ENCODE measurements at regions not wholly inside any gene's neighbourhood (a gene's known extent, or its start where the extent isn't known, plus 50 kb on each side); places are given as distances from the start of the nearest gene placed in this dataset.

DNA sequence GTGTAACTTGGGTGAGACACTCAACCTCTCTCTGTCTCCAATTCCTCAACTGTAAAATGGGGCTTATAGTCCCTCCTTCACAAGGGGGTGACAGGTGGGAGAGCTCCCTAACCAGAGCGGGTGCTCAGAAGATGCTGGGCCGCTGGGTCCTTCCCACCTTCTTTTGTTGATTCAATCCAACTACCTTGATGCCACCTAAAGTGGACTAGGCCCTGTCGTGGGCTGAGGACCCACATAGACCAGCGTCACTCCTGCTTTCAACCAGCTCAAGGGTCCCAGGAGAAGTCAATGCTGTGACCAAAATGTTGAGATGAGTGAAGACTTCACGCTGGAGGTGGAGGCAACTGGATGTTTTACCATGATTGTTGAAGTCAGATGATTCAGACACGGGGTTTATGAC is 72.7 kb upstream of the WNT11 start:
- TF ChIP-seq, protein P1, sequence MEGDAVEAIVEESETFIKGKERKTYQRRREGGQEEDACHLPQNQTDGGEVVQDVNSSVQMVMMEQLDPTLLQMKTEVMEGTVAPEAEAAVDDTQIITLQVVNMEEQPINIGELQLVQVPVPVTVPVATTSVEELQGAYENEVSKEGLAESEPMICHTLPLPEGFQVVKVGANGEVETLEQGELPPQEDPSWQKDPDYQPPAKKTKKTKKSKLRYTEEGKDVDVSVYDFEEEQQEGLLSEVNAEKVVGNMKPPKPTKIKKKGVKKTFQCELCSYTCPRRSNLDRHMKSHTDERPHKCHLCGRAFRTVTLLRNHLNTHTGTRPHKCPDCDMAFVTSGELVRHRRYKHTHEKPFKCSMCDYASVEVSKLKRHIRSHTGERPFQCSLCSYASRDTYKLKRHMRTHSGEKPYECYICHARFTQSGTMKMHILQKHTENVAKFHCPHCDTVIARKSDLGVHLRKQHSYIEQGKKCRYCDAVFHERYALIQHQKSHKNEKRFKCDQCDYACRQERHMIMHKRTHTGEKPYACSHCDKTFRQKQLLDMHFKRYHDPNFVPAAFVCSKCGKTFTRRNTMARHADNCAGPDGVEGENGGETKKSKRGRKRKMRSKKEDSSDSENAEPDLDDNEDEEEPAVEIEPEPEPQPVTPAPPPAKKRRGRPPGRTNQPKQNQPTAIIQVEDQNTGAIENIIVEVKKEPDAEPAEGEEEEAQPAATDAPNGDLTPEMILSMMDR (IDR thresholded peaks at IDR 0.05), result no peak
- no peak for TF ChIP-seq POLR2A (IDR thresholded peaks at IDR 0.05)
